ENCODE measurements at regions not wholly inside any gene's neighbourhood (a gene's known extent, or its start where the extent isn't known, plus 50 kb on each side); places are given as distances from the start of the nearest gene placed in this dataset.

DNA sequence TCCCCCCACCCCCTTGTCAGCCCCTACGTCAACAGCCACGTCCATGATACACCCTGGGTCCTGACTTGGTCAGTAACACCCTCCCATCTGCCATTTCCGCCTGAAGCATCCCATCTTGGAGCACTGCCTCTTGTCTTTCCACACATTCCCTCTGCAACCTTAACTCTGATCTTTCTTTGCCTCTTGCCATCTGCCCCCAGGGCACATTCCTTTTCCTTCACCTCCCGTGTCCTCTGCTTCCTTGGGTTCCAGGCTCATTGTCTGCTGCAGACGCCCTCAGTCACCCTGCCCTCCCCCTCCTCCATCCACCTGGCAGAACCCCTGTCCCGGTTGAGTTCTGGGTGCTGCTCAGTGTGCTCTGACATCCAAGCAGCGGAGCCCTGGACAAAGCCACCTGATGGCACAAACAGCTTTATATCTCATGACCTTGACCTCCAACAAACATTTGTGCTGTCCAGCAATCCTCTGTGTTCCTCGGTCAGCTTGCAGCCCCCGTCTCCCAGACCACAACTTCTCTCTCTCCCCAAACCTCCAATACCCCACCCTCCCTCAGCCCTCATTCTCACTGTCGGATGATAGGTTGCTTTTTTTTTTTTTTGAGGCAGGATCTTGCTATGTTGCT lies 97.7 kb upstream of the IER5L start:
- no peak for DNase-seq

DNA sequence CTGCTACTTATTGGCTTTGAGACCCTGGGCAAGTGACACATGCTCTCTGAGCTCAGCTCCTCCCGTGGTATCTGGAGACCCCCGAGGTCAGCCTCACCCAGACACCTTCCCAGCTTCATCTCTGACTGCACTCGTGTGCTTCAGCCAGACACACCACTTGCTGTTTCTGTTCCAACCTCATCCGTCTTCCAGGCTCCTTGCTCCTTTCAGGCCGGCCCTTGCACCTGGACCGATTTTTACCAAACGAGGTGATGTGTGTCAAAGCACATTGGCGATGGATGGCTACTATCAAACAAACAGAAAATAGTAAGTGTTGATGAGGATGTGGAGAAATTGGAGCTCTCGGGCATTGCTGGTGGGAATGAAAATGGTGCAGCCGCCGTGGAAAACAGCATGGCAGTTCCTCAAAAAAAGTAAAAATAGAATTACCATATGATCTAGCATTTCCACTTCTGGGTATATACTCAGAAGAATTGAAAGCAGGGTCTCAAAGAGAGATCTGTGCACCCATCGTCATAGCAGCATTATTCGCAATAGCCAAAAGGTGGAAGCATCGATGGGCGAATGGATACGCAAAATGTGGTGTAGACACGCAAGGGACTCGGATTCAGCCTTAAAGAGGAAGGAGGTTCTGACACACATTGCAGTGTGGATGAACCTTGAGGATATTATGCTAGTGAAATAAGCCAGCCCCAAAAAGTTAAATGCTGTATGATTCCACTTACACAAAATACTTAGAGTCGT lies 96.1 kb upstream of the IER5L start:
- no peak for DNase-seq

DNA sequence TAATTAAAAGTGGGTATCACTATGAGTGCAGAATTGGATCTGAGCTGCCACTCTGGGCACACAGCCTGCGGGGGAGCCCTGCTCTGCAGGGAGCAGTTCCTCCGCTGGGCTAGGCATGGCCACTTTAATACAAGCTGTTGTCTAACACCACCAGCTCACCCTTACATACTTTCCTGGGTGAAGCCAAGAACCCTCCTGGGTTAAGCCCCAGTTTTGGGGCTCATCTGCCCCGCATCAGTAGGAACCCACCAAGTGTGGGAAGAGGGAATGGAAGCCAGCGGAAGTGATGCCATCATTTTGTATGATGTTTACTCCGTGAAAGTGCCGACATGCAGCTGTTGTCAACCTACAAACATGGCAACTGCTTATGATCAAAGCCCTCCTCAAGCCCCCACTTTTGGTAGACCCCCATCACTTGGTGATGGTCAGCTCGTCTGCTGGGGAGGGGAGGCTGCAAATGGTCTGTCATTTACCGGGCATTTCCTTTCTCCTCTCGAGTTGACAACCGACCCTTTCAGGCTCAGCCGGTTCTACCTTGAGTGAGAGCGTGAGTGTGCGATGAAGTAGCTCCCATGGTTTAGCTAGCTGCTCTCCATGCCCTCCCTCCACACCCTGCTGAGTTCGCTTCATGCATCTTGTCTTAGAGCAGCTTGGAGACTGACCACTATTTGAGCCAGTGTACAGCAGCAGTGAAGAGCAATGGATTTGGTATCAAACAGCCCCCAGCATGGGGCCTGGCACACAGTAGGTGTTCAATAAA lies 95.3 kb upstream of the IER5L start:
- no peak for DNase-seq

DNA sequence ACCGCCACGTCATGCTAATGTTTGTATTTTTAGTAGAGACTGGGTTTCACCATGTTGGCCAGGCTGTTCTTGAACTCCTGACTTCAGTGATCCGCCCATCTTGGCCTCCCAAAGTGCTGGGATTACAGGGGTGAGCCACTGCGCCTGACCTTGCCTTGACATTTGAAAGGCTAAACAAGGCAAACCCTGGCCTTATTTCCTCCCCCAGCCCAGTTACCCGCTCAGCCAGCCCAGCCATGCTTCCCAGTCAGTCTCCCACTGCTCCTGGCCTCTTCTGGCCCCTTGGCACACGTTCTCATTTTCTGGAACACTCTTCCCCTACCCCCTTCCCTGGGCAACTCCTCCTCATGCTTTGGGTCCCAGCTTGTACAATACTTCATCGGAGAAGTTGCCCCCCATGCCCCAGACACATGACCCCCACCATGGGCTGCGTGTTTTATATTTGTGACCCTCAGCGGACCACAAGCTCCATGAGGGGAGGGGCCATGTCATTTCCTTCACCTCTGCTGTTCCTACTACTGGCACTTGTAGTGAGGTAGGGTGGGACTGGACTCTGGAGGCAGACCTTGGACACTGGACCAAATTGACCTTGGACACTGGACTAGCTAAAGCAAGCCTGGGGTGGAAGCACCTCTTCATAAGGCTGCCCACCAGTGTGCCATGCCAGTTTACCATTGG lies 94.4 kb upstream of the IER5L start:
- DNase-seq, result no peak

DNA sequence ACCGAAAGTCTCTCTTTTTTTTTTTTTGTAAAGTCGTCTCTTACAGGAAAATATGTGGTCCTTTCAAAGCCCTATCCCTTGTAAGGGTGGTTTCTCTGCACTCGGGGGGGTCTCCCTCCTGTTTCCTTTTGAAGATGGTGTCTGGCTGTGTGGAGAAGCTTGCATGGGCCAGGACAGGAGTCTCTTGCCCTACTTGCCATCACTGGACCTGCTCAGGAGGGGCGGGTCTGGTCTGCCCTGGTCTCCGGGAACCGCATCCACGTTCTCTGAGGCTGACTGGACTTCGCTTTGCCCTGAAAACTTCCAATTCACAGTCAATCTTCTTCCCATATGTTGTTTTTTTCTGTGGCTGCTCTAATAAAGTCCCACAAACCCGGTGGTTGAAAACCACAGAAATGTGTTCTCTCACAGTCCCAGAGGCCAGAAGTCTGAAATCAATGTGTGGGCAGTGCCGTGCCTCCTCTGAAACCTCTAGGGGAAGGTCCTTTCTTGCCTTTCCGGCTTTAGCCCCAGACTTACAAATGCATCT lies 92.9 kb upstream of the IER5L start:
- DNase-seq, result no peak

DNA sequence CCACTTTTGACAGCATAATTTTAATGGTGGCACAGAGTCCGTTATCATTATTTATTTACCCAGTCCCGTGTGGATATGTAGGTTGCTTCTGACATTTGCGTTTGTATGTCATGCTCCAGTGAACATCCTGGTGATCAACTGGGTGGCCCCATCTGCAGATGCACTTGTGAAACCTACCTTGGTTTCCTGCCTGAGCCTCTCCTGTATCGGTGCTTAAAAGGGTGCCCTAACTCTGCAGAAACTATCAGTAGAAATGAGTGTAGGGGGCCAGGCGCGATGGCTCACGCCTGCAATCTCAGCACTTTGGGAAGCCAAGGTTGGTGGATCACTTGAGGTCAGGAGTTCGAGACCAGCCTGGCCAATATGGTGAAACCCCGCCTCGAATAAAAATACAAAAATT lies 92.1 kb upstream of the IER5L start:
- DNase-seq, result peak; percentile 42 to 54

DNA sequence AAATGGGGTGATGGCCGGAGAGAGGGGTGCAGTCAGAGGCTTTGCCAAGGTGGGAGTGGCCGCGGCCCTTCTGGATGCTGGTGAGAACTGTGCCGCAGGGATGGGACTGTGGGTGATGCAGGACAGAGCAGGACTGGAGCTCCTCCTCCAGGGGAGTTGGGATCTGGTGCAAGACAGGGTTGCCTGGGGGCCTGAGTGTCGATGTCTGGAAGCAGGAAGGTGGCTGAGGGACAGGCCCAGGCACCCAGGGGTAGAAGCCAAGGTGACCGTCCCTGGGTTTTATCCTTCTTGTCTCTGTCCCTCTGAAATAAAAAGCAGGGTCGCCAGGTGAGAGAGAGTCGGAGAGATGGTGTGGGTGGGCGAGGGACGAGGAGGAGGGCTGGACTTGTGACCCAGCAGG lies 89.1 kb upstream of the IER5L start:
- DNase-seq, result no peak

DNA sequence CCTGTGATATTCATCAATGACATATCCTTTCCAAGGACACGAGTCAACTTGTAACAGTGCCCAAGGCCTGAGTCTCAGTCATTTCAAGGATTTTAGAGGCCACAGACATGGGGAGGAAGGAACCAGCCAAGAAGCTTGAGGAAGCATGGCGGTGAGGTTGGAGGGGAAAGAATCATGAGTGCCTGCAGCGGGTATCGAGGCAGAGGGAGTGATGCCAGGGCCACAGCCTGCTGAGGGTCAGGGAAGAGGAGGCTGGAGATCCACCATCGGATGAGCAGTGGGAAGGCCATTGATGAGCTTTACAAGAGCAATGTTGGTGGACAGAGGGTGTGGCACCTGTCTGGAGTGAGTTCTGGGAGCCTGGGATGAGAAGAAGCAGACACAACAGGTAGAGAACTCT lies 88.5 kb upstream of the IER5L start:
- no peak for DNase-seq

DNA sequence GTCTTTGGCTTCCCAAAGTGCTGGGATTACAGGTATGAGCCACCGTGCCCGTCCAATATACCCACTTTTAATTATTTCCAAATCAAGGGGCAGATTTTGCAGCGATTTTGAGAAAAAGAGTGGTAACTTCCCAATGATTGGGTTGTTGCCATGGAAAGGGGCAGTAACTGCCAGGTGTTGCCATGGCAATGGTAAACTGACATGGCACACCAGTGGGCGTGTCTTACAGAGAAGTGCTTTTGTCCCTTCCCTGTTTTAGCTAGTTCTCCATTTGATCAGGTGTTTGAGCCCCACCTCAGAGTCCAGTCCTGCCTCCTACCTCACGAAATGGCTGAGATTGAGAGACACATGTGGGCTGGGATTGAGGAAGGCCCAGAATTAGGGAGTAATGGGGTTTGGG lies 86.3 kb upstream of the IER5L start:
- DNase-seq, result no peak

DNA sequence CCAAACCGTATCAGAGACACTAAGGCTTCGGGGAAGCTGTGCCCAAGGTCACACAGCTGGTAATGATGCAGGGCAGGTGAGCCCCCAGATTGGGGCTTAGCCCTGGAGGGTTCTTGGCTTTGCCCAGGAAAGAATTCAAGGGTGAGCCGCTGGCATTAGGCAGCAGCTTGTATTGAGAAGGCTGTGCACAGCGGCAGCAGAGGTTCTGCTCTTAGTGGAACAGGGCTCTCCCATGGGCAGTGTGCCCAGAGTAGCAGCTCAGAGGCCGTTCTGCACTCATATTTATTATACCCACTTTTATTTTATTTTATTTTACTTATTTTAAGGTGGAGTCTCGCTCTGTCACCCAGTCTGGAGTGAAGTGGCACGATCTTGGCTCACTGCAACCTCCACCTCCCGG lies 85.8 kb upstream of the IER5L start:
- no peak for DNase-seq

DNA sequence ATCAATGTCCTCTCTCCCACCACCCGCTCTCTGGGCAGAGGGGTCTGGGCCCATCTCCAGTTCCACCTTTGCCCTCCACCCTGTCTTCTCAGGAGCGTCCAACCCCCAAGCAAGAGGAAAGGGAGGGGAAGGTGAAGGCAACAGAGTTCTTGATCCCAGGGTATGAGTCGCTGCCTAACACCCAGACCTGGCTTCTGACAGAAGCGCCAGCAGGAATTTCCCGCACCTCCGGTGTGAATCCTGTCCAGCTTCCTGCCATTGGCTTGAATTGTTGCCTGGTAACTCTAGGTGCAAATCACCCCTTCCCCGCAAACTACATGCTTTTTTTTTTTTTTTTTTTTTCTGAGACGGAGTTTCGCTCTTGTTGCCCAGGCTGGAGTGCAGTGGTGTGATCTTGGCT lies 84.2 kb upstream of the IER5L start:
- DNase-seq, result no peak

DNA sequence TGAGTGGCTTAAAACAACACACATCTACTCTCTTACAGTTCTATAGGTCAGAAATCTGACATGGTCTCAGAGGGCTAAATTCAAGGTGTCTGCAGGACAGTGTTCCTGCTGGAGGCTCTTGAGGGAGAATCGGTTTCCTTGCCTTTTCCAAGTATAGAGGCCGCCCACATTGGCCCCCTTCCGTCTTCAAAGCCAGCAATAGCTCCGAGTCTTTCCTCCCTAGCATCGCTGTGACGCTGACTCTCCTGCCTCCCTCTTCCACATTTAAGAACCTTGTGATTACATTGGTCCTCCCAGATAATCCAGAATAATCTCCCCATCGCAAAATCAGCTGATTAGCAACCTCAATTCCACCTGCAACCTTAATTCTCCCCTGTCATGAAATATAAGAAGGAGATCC lies 81.3 kb upstream of the IER5L start:
- DNase-seq, result no peak

DNA sequence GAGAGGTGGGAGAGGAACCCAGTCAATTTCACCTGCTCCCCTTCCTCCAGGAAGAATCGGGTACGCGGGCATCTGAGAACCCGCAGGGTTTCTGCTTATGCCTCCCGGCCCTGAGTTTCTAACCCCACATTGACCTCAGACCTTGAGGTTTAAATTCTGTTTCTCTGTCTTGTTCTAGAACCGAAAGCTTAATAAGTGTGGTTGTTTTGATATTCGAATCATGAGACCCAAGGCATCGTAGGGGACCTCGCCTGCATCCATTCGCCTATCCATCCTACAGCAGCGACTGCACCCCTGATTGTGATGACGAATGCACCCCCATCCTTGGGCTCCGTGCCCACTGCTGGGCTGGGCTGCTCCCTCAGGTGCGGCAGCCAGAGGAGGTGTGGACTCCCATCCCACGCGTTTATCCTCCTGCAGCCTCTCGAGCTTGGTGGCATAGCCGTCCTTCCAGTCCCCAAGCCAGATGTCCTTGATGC lies 80.8 kb upstream of the IER5L start:
- DNase-seq, result peak in 1 of 2 donors; percentile 23

DNA sequence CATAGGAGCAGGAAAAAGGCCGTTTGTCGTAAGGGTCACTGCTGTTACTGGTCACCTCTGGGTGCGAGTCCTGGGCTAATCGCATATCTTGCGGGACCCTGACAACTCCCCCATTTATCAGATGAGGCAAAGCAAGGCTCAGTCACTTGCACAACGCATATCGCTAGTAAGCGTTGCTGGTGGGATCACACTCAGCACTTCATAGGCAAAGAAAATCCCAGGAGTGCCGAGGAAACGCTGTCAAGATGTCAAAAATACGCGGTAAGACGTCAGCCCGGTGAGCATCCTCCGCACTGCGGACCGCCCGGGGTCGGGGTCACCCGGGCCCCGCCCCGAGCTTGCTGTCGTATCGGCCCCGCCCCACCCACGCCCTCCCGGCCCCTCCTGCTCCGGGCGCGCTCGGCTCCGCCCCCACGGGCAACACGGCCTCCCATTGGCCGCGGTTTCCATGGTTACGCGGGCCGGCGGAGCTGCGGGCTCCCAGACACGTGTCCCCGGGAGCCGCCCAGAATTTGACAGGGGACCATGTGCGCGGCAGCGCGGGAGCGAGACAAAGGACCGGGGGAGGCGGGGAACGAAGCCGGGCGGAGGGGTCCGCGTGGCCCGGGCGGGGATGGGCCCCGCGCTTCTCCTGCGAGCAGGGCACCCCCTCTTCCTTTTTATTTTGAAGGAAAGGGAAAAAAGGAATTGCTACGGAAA lies 80.2 kb upstream of the IER5L start:
- DNase-seq, result peak; percentile 93 to 94

DNA sequence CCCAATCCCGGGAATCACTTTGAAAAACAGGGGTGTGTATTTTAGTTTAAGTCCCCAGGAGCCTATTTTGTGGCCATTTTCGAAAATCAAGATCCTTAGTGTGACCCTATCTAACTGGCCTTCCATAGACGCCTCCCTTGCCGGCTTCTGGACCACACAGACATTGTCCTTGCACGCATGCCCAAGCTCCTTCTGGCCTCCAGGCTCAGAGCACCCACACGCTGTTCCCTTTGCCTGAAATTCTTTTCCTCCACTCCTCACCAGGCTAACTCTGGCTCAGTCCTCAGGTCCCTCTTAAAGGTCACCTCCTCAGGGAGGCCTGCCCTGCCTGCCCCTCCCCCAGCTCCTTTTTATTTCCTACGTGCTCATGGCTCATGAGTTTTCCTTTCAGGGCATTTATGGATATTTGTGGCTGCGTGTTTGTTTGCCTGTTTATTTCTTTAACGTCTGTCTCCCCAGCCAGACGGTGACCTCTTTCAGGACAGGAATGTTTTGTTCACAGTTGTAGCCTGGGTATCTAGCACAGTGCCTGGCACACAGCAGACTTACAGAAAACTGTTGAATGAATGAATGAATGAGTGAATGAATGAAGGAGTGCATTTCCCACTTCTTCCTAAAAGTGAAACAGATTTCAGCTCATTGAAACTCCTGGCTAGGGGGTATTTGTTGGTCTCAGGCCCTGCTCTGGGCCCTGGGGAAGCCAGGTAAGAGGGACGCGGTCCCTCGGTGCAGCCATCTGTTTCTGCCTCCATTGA lies 79.1 kb upstream of the IER5L start:
- no peak for DNase-seq

DNA sequence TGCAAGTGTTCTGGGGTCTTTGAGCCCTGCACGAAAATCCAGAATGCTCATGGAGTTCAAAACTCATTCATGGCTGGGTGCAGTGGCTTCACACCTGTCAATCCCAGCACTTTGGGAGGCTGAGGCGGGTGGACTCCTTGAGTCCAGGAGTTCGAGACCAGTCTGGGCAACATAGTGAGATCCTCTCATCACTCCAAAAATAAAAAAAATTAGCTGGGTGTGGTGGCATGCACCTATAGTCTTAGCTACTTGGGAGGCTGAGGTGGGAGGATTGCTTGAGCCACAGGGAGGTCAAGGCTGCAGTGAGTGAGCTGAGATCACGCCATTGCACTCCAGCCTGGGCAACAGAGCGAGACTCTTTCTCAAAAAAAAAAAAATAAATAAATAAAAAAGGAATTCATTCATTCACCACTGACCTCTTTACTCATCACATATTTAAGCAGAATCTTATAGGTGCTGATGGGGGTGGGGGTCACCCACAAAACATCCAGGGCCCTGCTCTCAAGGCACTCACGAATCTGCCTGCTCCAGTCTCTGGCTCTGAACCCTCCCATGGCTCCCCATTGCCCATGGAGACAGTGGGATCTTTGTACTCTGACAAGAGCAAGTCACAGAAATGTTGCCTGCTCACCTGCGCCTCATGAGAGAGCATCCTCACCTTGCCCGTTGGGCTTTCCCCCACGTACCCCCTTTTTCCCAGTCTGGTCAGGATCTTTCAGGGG lies 76.7 kb upstream of the IER5L start:
- no peak for DNase-seq

DNA sequence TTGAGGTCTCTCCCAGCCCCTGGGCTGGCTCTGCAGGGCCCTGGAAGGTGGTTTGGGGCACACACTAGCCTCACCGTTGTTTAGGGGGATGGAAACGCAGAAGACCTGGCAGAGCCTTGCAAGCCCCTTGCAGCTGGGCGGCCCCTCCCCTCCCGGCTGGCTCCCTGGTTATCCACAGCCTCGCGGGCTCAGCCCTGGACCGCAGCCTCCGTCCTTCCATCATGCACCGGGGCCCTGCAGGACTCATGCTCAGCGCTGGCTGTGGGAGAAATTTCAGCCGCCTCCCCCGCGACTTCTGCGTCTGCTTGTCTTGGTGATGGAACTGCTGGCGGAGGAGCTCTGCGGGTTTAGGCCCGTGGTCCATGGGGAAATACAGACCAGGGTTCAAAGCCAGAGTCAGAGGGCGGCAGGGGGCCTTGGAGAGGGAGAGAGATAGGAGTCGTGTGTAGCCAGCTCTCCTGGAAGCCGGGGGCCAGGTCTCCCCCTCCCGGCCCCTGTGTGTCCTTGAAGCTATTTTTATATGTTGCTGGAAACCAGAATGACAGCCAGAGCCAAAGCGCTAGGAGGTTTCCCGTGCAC lies 75.8 kb upstream of the IER5L start:
- DNase-seq, result no peak

DNA sequence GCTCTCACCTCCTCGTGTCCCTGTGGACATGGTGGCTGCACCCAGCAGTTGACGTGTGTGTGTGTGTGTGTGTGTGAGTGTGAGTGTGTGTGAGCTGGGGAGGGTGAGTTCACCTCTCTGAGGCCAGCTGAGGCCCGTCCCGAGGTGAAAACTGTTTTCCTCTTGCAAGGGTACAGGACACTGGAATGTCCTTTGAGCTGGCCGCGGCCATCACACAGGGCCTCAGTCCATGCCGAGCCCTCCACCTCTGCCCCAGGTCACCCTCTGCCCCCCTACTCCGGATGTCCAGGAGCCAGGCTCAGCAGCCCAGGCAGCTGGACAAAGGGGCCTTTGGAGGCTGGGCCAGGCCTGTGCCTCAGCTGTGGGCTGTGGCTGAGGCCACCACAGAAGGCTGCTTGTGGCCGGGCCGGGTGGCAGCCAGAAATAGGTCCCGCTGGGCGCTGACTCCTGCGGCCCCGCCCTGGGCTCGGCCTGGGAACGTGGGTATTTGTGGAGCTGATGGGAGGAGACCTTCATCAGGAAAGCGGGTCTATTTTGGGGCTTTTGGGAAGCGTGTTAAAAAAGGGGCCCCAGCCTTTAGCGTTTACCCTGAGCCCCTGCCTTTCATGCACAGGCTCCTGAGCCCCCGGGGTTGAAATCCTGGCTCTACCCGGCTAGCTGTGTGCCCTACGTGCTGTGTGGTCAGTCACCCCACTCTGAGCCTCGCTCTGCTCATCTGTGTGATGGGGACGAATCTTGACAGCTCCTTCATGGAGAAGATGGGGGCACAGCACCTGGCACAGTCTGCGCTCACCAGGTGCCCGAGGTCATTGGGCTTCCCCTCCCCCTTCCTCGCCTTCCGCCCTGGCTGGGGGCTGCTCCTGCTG lies 75.1 kb upstream of the IER5L start:
- DNase-seq, result no peak

DNA sequence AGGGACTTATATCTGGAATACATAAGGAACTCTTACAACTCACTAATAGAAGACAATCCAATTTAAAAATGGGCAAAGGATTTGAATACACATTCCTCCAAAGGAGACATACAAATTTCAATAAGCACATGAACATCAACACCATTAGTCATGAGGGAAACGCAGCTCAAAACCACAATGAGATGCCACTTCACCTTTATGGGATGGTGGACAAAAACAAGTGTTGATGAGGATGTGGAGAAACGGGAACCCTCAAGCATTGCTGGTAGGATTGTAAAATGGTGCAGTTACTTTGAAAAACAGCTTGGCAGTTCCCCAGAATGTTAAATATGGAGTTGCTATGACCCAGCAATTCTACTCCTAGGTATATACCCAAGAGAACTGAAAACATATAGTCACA lies 72.7 kb upstream of the IER5L start:
- no peak for DNase-seq
